ENCODE measurements at regions not wholly inside any gene's neighbourhood (a gene's known extent, or its start where the extent isn't known, plus 50 kb on each side); places are given as distances from the start of the nearest gene placed in this dataset.

DNA sequence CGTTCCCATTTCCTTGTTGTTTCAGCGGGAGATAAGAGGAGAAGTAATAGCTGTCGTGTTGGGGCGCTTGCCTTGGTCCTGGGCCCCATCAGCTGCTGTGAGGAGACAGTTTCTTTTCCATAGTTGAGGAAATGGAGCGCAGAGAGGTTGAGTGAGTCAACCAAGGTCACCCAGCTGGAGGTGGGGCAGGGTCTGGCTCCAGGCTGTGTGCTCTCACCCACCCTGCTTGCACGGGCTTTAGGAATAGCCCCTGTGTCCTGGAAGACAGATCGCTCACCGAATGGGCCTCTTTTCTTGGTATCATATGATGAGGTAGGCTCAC is 165.7 kb upstream of the RTL1 start:
- DNase-seq = no peak

DNA sequence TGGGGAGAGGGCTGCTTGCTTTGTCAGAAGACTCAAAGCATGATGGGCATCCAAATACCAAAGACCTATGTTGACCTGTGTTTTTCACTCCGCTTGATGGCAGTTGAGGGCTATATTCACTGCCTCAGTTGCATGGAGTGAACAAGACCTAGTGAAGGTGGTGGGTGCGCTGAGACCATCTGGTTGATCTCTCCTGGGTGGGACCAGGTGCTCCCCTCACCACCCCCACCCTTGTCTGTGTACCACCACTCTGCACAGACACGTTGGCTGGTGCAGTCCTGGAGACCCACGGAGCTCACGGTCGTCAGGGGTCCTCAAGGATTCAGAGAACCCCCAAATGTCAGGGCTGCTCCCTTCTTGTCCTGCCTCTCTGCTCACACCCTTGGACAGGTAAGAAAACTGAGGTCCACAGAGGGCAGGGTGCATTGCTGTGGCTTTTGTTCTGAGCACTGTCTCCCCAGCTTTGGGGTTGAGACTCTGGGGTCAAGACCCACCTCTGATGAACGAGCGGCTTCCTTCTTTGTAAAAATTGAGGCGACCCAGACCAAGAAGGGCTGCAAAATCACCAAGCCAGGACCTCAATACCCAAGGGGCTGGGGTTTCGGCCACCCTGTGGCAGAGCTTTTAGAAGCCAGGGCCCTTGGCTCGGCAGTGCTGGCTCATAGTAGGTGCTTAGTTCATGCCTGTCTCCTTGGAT is 166.3 kb upstream of the RTL1 start:
- no peak for DNase-seq

DNA sequence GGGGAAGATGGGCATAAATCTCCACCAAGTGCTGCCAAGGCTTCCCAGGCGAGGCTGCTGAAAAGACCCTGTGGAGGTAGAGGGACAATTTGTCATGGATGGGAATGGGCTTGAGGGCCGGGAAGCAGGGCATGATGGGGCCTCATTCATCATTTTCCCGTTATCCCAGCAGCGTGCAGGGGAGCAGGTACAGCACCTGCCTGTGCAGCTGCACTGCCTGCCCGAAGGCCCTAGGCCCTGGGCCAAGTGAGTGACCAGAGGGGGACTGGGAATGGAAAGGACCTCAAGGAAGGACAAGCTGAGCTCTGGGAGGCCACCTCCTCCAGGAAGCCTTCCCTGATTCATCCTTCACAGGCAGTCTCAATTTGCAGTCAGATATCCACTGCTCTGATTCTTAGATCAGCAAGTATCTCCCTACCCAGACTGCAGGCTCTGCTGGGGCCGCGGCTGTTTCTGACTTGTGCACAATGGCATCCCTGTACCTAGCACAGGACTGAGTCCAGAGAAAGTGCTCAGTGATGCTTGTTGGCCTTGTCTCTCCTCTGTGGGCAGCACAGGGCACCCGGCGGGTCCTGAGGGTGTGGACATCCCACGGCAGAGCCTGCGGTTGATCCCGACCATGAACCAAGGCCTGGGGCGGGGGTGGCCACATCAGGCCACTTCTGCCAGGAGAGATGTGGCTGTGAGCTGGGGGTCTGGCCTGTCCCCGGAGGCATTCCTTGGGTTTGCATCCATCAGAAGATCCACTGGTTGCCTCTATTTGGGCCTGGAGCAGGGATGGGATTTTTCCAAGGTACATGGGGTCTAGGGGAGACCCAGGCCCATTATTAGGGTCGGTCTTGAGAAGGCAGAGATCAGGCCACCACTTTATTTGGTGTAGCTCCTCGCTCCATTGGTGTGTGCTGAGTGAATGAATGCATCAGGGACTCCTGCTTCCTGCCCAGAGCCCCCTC is 167.3 kb upstream of the RTL1 start:
- no peak for DNase-seq

DNA sequence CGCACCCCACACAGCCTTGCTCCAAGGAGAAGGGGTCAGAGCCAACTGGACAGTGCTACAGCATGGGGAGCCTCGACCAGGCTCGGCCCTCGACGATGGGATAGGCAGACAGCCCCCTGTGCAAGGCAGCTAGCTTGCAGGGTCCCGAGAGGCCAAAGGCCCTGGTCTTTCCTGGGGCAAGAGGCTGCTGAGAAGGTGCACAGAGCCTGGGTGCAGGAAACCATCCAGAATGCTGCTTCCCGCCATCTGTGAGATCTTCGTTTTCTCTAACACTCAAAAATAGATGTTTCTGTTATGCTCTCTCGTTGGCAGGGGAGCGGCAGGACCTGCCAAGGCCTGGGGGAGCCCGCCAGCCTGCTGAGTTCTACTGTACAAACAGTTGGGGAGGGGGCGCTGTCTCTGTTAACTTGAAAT is 168.0 kb upstream of the RTL1 start:
- DNase-seq = no peak

DNA sequence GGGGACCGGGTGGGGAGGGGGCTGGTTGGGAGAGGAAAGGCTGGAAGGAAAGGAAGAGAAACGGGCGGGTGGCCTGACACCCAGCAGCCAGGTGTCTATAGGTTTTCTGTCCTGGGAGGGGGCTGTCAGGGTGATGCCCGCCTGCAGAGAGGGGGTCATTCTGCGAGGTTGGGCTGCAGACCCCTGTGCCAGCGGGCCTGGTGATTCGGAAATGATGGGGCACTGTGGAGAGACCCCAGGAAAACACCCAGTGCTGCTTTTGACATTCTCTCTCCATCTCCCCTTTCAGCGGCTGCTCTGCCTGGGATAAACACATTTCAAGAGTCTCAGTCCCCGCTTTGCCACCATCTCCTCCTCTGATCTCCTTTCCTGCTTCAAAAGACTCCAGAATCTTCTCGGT is 168.5 kb upstream of the RTL1 start:
- DNase-seq = no peak

DNA sequence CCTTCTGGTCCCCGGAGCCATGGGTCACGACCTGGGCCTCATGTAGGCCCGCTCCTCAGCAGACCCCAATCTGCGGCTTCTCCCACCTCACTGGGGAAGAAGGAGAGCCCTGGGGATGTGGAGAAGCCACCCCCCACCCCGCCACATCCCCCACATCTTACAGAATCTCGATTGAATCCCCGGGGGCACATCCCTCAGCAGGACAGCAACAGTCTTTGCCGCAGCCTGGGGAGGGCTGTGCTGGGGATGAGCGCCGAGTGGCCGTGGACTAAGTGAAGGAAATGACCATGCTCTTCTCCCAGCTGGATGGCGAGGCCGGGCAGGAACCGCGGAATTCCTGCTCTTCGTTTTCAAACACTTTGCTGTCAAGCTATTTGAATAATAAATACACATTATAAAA is 169.0 kb upstream of the RTL1 start:
- DNase-seq = no peak

DNA sequence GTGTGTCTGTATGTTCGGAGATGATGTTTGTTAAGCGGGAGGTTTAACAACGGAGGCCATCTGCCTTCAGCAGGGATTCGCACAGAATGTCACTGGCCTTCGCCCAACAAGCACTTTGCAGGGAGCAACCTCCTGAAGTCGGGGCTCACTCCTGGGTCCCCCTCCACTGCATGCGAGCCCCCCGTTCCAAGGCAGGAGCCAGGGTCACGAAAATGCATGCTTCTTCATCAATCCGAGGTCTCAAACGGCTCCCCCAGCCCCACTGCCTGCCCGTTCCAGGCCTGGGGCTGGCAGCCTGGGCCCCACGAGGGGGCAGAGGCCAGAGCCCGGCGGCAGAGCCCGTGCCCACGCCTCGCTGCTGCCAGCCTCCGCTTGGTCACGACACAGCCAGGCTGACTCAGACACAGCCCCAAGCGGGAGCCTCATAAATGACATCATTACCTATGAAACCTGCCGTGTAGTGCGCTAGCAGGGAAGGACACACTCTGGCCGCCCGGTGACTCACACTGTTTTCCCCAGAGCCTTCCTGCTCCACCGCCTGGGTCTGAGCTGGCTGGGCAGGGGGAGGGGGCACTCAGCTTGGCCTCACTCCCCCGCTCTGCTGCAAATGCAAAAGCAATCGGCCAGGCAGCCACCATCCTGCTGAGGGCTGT is 169.5 kb upstream of the RTL1 start:
- peak; percentile 25 for DNase-seq

DNA sequence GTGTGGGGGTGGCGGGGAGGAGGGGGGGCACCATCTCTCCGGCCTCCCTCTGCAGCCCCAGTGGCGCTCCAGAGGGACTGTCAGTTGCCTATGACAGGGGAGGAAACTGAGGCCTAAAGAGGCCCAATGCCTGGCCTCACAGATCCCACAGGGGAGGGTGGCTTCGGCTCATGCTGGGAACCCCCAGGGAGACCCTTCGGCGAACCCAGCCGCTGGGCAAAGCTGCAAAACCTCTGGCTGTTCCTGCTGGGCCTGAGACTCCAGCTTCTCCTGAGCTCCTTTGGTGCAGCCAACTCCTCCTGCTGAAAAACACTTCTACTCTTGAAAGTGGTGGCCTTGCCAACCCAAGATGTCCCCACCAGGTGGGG is 170.1 kb upstream of the RTL1 start:
- DNase-seq = no peak

DNA sequence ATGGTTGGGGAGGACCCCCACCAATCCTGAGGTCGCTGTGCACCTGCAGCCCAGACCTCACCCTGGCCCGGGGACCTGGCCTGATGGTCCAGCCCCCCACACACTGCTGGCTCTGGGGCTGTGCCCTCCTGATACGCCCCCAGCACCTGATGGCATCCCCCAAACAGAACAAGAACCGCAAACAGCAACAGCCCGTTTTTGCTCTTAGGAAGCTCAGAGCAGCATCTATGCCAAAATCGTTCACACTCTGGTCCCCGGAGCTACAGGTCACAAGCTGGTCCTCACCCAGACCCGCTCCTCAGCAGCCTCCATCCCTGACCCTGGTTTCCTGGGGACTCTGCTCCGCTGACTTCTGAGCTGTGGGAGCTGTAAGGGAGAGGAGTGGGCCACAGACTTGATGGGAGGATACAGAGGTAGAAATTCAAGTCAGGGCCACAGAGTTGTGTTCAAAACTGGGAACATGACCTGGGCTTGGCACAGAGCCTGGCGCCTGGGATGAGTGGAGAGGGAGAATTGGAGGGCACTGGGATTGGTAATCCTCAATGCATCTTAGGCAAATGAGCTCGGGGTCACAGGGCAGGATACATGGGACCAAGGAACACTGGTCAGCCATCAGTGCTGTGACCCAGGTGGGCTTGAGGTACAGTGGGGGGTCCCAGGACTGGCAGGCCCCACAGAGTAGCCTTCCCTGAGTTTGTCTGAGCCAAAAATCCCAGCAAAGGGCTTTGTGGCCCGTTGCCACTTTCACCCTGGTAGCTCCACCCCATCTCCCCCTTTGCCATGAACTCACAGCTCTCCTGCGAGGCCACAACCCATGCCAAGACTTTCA is 170.9 kb upstream of the RTL1 start:
- no peak for DNase-seq

DNA sequence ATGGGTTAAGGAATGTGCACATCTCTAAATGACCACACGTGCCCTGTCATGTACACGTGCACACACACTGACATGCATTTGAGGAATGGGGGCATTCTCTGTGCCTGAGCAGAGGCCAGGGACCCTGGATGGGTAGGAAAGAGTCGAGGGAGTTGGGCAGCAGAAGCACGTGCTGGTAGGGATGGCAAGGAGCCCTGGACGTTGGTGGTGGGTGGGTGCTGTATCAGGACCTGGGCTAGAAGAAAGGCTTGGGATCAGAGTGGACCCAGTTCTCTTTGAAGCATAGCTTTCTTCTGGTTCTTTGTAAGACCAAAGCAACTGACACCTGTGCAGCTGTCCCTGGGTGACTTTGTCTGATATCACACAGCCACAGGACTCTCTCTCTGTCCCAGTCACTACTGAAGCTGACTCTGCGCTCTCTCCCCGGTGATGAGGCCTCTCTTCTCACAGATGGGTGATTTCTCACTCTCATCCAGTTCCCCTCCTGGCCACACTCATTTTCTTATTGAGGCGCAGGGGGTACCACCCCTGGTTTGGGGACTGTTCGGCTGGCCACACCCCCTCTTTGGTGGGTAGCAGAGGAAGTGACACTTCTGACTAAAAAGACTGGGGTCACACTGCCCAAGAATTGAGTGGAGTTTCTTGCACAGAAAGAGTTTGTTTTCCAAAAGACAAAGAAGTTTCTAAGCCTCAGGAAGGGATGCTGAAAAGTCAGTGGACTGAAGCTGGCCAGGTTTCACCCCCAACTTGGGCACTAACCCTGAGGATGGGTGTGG is 171.7 kb upstream of the RTL1 start:
- DNase-seq = no peak

DNA sequence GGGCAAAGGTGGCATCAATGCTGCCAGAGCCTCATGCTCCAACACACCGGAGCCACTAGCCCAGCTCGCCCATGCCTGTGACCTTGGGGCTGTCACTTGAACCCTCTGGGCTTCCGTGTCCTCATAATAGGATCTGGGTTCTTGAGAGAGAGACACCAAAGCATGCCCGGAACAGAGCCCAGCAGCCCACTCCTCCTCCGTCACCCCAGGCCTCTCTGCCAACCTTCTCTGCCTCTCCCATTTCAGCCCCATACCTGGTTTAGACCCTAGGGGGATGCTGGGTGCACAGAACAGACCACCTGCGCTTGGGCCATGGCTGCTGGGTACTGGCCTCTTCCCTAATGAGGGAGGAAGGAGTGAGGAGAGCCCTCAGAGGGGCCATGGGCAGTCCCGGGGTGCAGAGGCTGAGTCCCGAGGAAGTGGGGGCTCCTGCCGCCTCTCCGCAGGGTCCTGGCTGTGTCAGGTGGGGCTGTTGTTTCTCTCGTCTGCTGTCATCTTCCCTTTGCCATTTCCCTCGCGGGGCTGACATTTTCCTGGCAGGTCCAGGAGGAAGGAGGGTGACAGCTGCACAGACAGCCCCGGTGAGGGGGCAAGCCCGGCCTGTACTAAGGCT is 172.4 kb upstream of the RTL1 start:
- DNase-seq = no peak

DNA sequence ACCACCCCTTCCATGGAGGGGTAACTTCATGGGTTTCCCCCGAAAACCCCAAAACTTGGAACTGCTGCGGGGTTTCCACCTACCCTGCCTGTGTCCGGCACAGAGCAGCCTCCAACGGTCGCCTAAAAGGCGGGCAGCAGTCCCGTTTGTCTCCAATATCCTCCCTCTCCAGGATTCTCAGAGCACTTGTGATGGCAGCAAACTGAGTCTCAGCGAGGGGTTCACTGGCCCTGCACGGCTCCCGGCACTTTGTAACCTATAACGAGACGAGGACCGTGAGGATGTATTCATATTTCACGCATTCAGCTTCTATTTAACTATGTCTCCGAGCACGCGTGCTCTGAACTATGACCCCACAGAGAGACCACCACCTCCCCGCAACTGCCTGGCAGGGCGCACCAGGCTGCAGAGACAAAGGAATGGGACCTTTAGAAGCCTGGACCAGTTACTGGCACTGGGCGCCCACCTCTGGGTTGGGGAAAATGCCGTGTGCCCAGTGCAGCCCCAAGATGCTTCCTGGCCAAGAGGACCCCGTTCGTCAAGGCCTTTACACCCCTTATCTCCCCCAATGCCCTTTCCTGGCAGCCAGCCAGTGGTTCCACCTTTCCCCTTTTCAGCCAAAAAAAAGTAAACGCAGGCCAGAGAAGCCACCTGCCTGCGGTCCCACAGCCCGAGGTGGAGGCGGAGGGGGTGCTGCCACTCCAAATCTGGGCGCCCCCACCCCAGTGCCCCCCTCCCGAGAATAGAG is 173.1 kb upstream of the RTL1 start:
- DNase-seq = peak; percentile 7

DNA sequence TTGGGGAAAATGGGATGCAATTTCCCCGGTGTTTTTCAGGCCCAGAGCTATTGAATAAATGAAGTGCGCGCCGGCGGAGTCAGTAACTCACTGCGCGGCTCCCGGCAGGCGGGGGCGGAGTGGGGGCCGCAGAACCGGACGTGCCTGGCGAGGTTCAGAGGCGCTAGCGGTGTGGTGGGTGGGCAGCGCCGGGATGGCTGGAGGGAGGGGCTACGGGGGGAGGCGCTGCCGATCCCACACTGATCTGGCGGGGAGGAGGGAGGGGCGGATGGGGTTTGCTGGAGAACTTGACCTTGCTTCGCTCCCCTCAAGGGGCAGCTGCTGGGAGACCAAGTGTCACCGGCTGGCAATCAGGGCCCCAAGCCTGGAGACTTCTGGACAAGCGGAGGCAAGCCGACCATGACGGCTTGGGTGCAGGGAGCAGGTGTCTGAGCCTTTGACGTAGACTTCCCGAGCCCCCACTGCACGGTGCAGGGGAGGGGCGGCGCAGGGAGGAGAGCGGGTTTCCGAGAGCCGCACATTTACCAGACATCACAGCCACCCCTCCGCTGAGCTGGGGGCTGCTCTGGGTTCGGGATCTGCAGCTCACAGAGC is 174.1 kb upstream of the RTL1 start:
- DNase-seq = no peak

DNA sequence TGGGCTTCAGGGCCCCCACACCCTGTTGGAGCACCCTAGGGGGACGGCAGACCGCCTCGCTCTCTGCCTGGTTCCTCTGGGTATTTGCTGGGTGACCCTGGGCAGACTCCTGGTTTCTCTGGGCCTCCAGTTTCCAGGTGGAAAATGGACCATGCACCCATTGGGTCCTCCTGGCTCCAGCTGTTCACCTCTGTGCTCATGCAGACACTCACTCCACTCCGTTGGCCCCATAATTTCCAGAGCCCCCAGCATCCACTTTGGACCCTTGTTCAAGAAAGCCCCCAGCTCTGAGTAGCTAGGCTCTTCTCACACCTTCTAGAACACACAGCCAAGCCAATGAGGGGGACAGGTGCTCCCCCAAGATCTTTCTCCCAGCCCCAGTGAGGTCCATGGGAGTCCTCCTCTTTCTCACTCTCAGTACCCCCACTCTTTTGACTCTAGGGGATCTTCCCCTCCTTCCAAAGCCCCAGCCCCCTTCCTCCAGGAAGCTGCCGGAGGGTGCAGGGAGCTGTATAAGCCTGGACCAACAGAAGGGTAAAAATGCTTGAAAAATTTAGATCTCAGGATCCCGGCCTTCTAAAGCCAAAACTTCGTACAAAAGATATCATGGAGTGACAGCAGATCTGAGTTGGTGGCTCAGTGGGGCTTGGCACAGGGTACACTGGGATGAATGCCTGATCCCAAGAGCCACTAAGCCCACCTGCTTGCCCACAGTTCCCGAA is 174.8 kb upstream of the RTL1 start:
- no peak for DNase-seq

DNA sequence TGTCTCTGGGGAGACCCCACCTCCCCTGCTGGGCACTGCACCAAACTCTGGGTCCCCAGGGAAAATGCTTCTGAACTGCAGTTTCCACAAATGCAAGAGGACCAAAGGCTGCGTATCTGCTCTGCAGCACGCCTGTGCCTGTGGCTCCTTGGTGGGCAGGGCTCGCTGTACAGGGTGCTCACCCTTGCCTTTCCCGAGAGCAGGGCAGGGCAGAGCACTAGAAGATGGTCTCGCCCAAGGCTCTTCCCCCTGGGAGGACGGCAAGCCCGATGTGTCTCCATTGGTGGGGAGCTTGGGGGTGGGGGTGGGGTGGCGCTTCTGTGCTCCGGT is 175.3 kb upstream of the RTL1 start:
- no peak for DNase-seq

DNA sequence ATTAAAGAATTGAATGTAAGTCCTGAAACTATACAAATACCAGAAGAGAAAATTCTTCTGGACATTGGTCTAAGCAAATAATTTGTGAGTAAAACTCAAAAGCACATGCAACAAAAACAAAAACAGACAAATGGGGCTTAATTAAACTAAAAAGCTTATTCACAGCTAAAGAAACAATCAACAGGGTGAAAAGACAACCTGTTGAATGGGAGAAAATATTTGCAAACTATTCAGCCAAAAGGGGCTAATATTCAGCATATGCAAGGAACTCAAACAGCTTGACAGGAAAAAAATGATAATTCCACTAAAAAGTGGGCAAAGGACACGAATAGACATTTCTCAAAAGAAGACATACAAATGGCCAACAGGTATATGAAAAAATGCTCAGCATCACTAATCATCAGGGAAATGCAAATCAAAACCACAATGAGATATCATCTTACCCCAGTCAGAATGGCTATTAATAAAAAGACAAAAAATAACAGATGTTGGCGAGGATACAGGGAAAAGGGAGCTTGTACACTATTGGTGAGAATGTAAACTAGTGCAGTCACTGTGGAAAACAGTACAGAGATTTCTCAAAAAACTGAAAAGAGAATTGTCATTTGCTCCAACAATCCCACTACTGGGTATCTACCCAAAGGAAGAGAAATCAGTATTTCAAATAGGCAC is 177.5 kb upstream of the RTL1 start:
- no peak for DNase-seq

DNA sequence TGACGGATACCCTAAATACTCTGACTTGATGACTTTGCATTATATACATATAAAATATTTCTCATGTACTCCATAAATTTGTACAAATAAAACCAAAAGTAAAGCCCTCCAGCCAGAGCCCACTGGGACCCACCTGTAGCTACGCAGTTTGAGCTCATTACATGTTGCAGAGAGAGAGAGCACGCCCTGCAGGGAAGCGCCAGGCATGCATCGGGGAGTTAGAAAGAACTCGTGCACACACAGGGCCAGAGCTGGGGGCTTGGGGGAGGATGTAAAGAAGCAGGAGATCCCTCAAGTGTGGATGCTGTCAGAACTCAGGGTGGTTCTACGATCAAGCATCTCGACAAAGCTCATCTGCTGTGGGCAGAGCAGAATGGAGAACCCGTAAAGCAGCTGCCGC is 178.5 kb upstream of the RTL1 start:
- no peak for DNase-seq

DNA sequence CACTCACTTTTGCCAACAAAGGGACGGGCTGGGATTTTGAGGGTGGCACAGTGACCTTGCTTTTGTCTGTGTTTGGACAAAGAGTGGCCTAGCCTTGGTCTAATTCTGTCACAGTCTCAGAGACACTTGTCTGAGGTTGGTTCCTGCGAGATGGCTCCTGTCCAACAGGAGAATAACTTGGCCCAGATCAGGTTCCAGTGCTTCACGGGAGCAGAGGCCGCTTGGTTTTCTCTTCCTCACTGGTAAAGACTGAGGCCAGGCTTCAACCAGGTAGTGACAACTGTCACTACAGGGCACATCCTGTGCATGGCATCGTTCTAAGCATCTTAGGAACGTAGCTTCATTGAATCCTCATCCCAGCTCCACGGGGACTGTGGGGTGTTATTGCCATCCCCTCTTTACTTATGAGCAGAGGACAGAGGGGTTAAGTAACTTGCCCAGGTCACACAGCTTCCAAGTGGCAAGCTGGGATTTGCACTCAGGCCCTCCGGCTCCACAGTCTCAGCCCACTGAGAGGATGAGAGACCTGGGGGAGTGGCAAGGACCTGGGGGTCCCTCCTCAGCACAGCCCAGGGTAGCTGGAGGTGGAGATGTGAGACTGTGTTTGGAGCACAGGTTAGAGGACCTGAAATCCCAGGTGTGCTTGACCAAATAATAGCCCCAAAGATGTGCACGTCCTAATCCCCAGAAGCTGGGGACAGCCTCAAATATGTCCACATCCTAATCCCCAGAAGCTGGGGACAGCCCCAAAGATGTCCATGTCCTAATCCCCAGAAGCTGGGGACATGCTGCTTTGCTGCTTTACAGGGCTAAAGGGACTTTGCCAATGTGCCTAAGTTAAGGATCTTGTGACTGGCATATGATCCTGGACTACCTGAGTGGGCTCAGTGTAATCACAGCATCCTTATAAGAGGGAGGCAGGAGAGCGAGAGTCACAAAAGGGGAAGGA is 179.2 kb upstream of the RTL1 start:
- DNase-seq = no peak

All from hematopoietic multipotent progenitor cell treated with erythropoietin and hydrocortisone succinate and interleukin-3 and kit ligand, for 6 days (in vitro differentiated cells).